GM12878 (cell line): ENCODE measurements at regions not wholly inside any gene's neighbourhood (a gene's known extent, or its start where the extent isn't known, plus 50 kb on each side); places are given as distances from the start of the nearest gene placed in this dataset.

Experiments
- ATAC-seq: fragments of 200-7000 bp; cut with Tn5 transposase; 3 replicates; pipeline ENCODE4 v1.9.1; 2020; ENCODE audit warnings: mild to moderate bottlenecking, moderate library complexity
- BruUV-seq: library from RNA; stranded (reverse); fragments of 400-500 nt; replicated peaks from 2 replicates; lab custom pipeline; 2021; lab: Mats Ljungman, UMichigan
- CTCF ChIA-PET: fragments of 300-600 bp; sonication (Branson Sonifier 250); formaldehyde crosslinking; extraction: SDS; loops from one replicate; lab custom pipeline; 2021; ENCODE audit warnings: inconsistent platforms; lab: Yijun Ruan, JAX
- POLR2A ChIA-PET: fragments of 350-600 bp; formaldehyde crosslinking; extraction: SDS; loops from one replicate; lab custom pipeline; 2021; ENCODE audit warnings: inconsistent platforms; lab: Charles Lee
- RAD21 ChIA-PET: fragments of 300-600 bp; sonication (Branson Sonifier 250); formaldehyde crosslinking; loops from one replicate; lab custom pipeline; 2023; ENCODE audit warnings: antibody characterized with exemption; ENCODE audit not compliant: unreplicated experiment; lab: Charles Lee
- SMC1A ChIA-PET: fragments of 300-600 bp; sonication (Branson Sonifier 250); formaldehyde crosslinking; loops from one replicate; lab custom pipeline; 2023; ENCODE audit not compliant: unreplicated experiment, uncharacterized antibody; lab: Charles Lee
- DNase-seq: peaks from one replicate; pipeline ENCODE4 v3.0.0-alpha.2; 2011; ENCODE audit warnings: low read depth, low spot score
- FAIRE-seq: peaks from 3 replicates; lab custom pipeline; 2011; peaks lifted over from hg19 to GRCh38; lab: Jason Lieb, UNC
- H2AFZ ChIP-seq: 2 replicates; pipeline ENCODE4 v1.6.0; 2011; ENCODE audit warnings: low read depth, low read length, control low read depth; ENCODE audit not compliant: control insufficient read depth
- H3K27ac ChIP-seq: 2 replicates; pipeline ENCODE4 v1.5.1; 2011; ENCODE audit warnings: control low read depth; ENCODE audit not compliant: control insufficient read depth, insufficient read depth
- H3K27me3 ChIP-seq, 2 experiments: replicated peaks in 1 of 2; 2 replicates each; pipeline versions ENCODE4 v1.6.0 to v1.6.1; 2011; ENCODE audit warnings: low read length in 1 of 2; ENCODE audit not compliant: control insufficient read depth in 2 of 2, insufficient read depth in 2 of 2
- H3K36me3 ChIP-seq, 2 experiments: 2 replicates each; pipeline ENCODE4 v1.5.1; 2011; ENCODE audit warnings: low read length in 1 of 2; ENCODE audit not compliant: control insufficient read depth in 2 of 2, insufficient read depth in 2 of 2
- H3K4me1 ChIP-seq: 2 replicates; pipeline ENCODE4 v1.6.1; 2011; ENCODE audit warnings: mild to moderate bottlenecking, low read length, moderate library complexity, mixed read lengths; ENCODE audit not compliant: control insufficient read depth, insufficient read depth
- H3K4me2 ChIP-seq: 2 replicates; pipeline ENCODE4 v1.6.0; 2011; ENCODE audit warnings: control low read depth; ENCODE audit not compliant: control insufficient read depth, insufficient read depth
- H3K4me3 ChIP-seq: fragments of 200-600 bp; sonication (generic); 2 replicates; pipeline ENCODE4 v1.5.1; 2016
- H3K79me2 ChIP-seq: 2 replicates; pipeline ENCODE4 v1.6.0; 2011; ENCODE audit warnings: low read length; ENCODE audit not compliant: control insufficient read depth, insufficient read depth
- H3K9ac ChIP-seq: 2 replicates; pipeline ENCODE4 v1.8.0; 2011; ENCODE audit warnings: low read length, control low read depth, mixed read lengths; ENCODE audit not compliant: control insufficient read depth, insufficient read depth
- H3K9me3 ChIP-seq: replicated peaks from 3 replicates; pipeline ENCODE4 v1.5.1; 2011; ENCODE audit warnings: mild to moderate bottlenecking, low read length; ENCODE audit not compliant: control insufficient read depth, insufficient read depth
- H4K20me1 ChIP-seq: 2 replicates; pipeline ENCODE4 v1.6.0; 2011; ENCODE audit not compliant: control insufficient read depth, insufficient read depth
- CBFB ChIP-seq: IDR thresholded peaks from 2 replicates; pipeline ENCODE4 v1.6.1; 2016; ENCODE audit warnings: antibody characterized with exemption, low read depth
- ETV6 ChIP-seq, 2 experiments: fragments of 450-650 bp in 1 of 2; IDR thresholded peaks in 1 of 2; conservative IDR thresholded peaks in 1 of 2; 2 replicates each; pipeline ENCODE4 v1.6.1; 2014; ENCODE audit warnings: antibody characterized with exemption in 1 of 2, borderline replicate concordance in 1 of 2, low read depth in 1 of 2, mild to moderate bottlenecking in 1 of 2, moderate library complexity in 1 of 2
- HCFC1 ChIP-seq: fragments of 150-350 bp; IDR thresholded peaks from 2 replicates; pipeline ENCODE4 v1.6.1; 2014; ENCODE audit warnings: low read length
- IRF4 ChIP-seq: IDR thresholded peaks from 2 replicates; pipeline ENCODE4 v1.6.1; 2011; ENCODE audit warnings: low read depth, low read length
- NFYB ChIP-seq: IDR thresholded peaks from 2 replicates; pipeline ENCODE4 v1.6.1; 2011; ENCODE audit warnings: low read depth, mild to moderate bottlenecking, low read length, improper control_type of control experiment, moderate library complexity; ENCODE audit not compliant: insufficient read depth
- RB1 ChIP-seq: fragments of 450-650 bp; formaldehyde crosslinking; IDR thresholded peaks from 2 replicates; pipeline ENCODE4 v1.6.1; 2017; ENCODE audit warnings: mild to moderate bottlenecking, borderline replicate concordance
- RBBP5 ChIP-seq: fragments of 200-600 bp; sonication (generic); conservative IDR thresholded peaks from 2 replicates; pipeline ENCODE4 v1.6.1; 2016
- RELA ChIP-seq: fragments of 450-650 bp; IDR thresholded peaks from 2 replicates; pipeline ENCODE4 v1.8.0; 2014; ENCODE audit warnings: borderline replicate concordance; ENCODE audit not compliant: partially characterized antibody
- SPI1 ChIP-seq: IDR thresholded peaks from 2 replicates; pipeline ENCODE4 v1.6.1; 2011; ENCODE audit warnings: low read depth, mild to moderate bottlenecking, low read length, moderate library complexity, borderline replicate concordance; ENCODE audit not compliant: insufficient read depth
- TAF1 ChIP-seq: IDR thresholded peaks from 2 replicates; pipeline ENCODE4 v1.6.1; 2011; ENCODE audit warnings: mild to moderate bottlenecking, low read depth, low read length, borderline replicate concordance
- YBX1 ChIP-seq: fragments of 450-650 bp; IDR thresholded peaks from 2 replicates; pipeline ENCODE4 v1.6.1; 2016; ENCODE audit warnings: antibody characterized with exemption
- WGBS: methylation state at CpG from one replicate; pipeline ENCODE4 v1.1.6; 2016; ENCODE audit warnings: low lambda C conversion rate; ENCODE audit not compliant: insufficient replicate concordance, insufficient coverage; ENCODE audit errors: missing lambda C conversion rate; 5-methylcytosine and 5-hydroxymethylcytosine counted together
- in situ Hi-C: fragments of 300-500 bp; cut with MboI; formaldehyde crosslinking; loops from 9 replicates; pipeline ENCODE4 v1.14.3; 2018; ENCODE audit warnings: mixed read lengths
- intact Hi-C: fragments of 100-400 bp; cut with micrococcal nuclease; formaldehyde crosslinking; loops from one replicate; pipeline ENCODE4 v1.14.2; 2022; ENCODE audit not compliant: unreplicated experiment
- TF ChIP-seq, protein P1 (sequence below): fragments of 450-650 bp; IDR thresholded peaks from 2 replicates; pipeline ENCODE4 v1.6.1; 2014; ENCODE audit warnings: mild to moderate bottlenecking
- TF ChIP-seq, protein P2 (sequence below): fragments of 450-650 bp; IDR thresholded peaks from 2 replicates; pipeline ENCODE4 v1.6.1; 2017; ENCODE audit warnings: low read depth, mild to moderate bottlenecking, moderate library complexity

DNA sequence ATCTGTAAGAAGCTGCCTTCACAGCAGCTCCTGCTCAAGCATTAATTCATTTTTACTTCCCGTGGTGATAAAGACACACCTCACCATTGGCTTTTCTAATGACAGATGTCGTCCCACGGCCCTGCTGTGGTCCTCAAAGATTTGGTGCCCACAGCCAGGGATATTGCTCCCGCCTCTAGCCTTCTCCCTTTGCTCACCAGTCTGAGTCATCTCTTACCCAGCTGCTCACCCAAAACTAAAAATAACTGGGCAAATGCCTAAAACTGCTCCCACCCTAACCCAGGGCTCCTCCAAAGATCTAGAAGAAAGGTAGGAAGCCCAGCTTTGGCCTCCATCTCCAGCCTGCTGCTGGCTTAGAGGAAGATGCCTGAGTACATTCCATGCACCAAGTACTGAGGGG, 371.1 kb upstream of the ZNF507 start (continued):
- TF ChIP-seq, protein P1, sequence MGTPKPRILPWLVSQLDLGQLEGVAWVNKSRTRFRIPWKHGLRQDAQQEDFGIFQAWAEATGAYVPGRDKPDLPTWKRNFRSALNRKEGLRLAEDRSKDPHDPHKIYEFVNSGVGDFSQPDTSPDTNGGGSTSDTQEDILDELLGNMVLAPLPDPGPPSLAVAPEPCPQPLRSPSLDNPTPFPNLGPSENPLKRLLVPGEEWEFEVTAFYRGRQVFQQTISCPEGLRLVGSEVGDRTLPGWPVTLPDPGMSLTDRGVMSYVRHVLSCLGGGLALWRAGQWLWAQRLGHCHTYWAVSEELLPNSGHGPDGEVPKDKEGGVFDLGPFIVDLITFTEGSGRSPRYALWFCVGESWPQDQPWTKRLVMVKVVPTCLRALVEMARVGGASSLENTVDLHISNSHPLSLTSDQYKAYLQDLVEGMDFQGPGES = no peak
- TF ChIP-seq HCFC1 (no peak), SPI1 (no peak), YBX1 (no peak), TAF1 (no peak), ETV6 (conservative IDR thresholded peaks at IDR 0.05 in 1 of 2, IDR thresholded peaks at IDR 0.05 in 1 of 2; ENCODE audit: borderline replicate concordance in 1 of 2, low read depth in 1 of 2) (no peak), RELA (no peak), CBFB (no peak), NFYB (no peak), RB1 (no peak), IRF4 (no peak)
- TF ChIP-seq, protein P2, sequence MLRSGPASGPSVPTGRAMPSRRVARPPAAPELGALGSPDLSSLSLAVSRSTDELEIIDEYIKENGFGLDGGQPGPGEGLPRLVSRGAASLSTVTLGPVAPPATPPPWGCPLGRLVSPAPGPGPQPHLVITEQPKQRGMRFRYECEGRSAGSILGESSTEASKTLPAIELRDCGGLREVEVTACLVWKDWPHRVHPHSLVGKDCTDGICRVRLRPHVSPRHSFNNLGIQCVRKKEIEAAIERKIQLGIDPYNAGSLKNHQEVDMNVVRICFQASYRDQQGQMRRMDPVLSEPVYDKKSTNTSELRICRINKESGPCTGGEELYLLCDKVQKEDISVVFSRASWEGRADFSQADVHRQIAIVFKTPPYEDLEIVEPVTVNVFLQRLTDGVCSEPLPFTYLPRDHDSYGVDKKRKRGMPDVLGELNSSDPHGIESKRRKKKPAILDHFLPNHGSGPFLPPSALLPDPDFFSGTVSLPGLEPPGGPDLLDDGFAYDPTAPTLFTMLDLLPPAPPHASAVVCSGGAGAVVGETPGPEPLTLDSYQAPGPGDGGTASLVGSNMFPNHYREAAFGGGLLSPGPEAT = no peak

DNA sequence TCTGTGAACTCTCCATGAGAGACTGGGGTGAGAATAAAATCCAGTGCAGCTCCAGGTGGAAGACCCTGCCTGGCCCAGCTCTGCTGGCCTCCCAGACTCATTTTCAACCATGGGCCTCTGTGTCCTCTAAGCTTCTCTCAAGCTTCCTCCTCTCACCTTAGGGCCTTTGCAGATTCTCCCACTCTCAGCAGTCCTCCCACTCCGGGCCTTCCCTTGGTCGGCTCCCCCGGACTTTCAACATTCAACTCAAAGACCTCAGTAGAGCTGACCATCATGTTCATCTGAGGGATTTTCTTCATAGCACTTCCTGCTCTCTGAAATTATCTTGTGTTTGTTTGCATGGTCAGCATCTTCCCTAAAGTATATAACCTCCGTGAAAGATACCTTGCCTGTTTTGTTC, 370.5 kb upstream of the ZNF507 start:
- in situ Hi-C loops = no loop called here
- no peaks in the 10 kb centered on the region; the same call in 2 of the 3 replicates for H3K9me3 ChIP-seq
- CTCF ChIA-PET = no interaction called here
- SMC1A ChIA-PET = no interaction called here
- BruUV-seq = no TSS peak
- no peak for ATAC-seq
- TF ChIP-seq RBBP5 = no peak
- H2AFZ ChIP-seq = no peak overlapping the region
- intact Hi-C loops = no loop called here
- no peaks in the 10 kb centered on the region for H3K4me1 ChIP-seq
- H3K27me3 ChIP-seq = no peaks in the 10 kb centered on the region
- FAIRE-seq = no peak
- H3K4me3 ChIP-seq = no peak overlapping the region
- no peak overlapping the region for H3K9ac ChIP-seq
- POLR2A ChIA-PET = no interaction called here
- no peak for DNase-seq
- whole genome bisulfite sequencing = 36% methylated on average over 4 of the region's 4 CpGs
- H3K36me3 ChIP-seq = no peaks in the 10 kb centered on the region
- no peaks in the 10 kb centered on the region for H3K79me2 ChIP-seq
- H3K4me2 ChIP-seq = no peak overlapping the region
- no peak overlapping the region for H3K27ac ChIP-seq
- H4K20me1 ChIP-seq = no peaks in the 10 kb centered on the region
- RAD21 ChIA-PET = no interaction called here
